H1 (cell line): ENCODE measurements at regions not wholly inside any gene's neighbourhood (a gene's known extent, or its start where the extent isn't known, plus 50 kb on each side); places are given as distances from the start of the nearest gene placed in this dataset.

Experiments
- CTCF ChIA-PET: fragments of 300-600 bp; sonication (Branson Sonifier 250); formaldehyde crosslinking; loops from one replicate; lab custom pipeline; 2021; ENCODE audit not compliant: partially characterized antibody; lab: Charles Lee
- POLR2A ChIA-PET: fragments of 300-600 bp; sonication (Branson Sonifier 250); formaldehyde crosslinking; loops from one replicate; lab custom pipeline; 2021; ENCODE audit warnings: inconsistent platforms; ENCODE audit not compliant: partially characterized antibody; lab: Charles Lee
- DNase-seq, 2 experiments: peaks; one replicate each; pipeline versions ENCODE4 v3.0.0 to v3.0.0-alpha.2; 2010 to 2022; ENCODE audit warnings: low spot score in 2 of 2, low read depth in 1 of 2, mixed read lengths in 1 of 2
- FAIRE-seq: peaks from 2 replicates; lab custom pipeline; 2011; peaks lifted over from hg19 to GRCh38; lab: Jason Lieb, UNC
- H2AFZ ChIP-seq: 2 replicates; pipeline ENCODE4 v1.8.1; 2012; ENCODE audit warnings: low read length, inconsistent platforms
- H2AK5ac ChIP-seq: 2 replicates; pipeline ENCODE4 v1.6.1; 2013; ENCODE audit warnings: low read depth, low read length
- H2BK120ac ChIP-seq: replicated peaks from 2 replicates; pipeline ENCODE3; 2013; ENCODE audit warnings: low read depth, low read length, inconsistent platforms
- H2BK12ac ChIP-seq: 2 replicates; pipeline ENCODE4 v1.6.1; 2013; ENCODE audit warnings: low read depth, low read length
- H2BK15ac ChIP-seq: 2 replicates; pipeline ENCODE4 v1.6.1; 2013; ENCODE audit warnings: low read length
- H2BK20ac ChIP-seq: 2 replicates; pipeline ENCODE4 v1.6.1; 2013; ENCODE audit warnings: low read length
- H2BK5ac ChIP-seq: 2 replicates; pipeline ENCODE4 v1.6.1; 2013; ENCODE audit warnings: low read depth, low read length
- H3K14ac ChIP-seq: 2 replicates; pipeline ENCODE4 v1.6.1; 2013; ENCODE audit warnings: inconsistent platforms; ENCODE audit not compliant: insufficient read length
- H3K18ac ChIP-seq: 2 replicates; pipeline ENCODE4 v1.6.1; 2013; ENCODE audit warnings: low read length; ENCODE audit errors: extremely low read depth
- H3K23ac ChIP-seq: 2 replicates; pipeline ENCODE4 v1.6.1; 2013; ENCODE audit warnings: inconsistent platforms; ENCODE audit not compliant: insufficient read length
- H3K23me2 ChIP-seq: 2 replicates; pipeline ENCODE4 v1.6.1; 2013; ENCODE audit warnings: low read depth, low read length
- H3K27ac ChIP-seq: 2 replicates; pipeline ENCODE4 v1.6.1; 2011; ENCODE audit warnings: low read depth, low read length, inconsistent platforms
- H3K27me3 ChIP-seq, 4 experiments: replicated peaks in 1 of 4; 1 replicate in 1 of 4; 2 replicates in 3 of 4; pipeline versions ENCODE4 v1.6.1 to v1.8.1; 2011 to 2013; ENCODE audit warnings: low read length in 3 of 4, mild to moderate bottlenecking in 3 of 4, inconsistent platforms in 2 of 4, mixed read lengths in 2 of 4, moderate library complexity in 1 of 4; ENCODE audit not compliant: control insufficient read depth in 3 of 4, insufficient read depth in 3 of 4; ENCODE audit errors: extremely low read depth in 1 of 4
- H3K36me3 ChIP-seq, 4 experiments: 2 replicates each; pipeline versions ENCODE4 v1.6.1 to v1.8.1; 2011 to 2013; ENCODE audit warnings: mild to moderate bottlenecking in 4 of 4, low read length in 3 of 4, moderate library complexity in 2 of 4, control low read depth in 1 of 4, inconsistent platforms in 1 of 4; ENCODE audit not compliant: insufficient read depth in 4 of 4, control insufficient read depth in 2 of 4
- H3K4ac ChIP-seq: replicated peaks from 2 replicates; pipeline ENCODE3; 2013; ENCODE audit warnings: low read length, low read depth, mixed read lengths, inconsistent platforms; ENCODE audit not compliant: insufficient read length
- H3K4me1 ChIP-seq, 4 experiments: replicated peaks in 1 of 4; 1 replicate in 1 of 4; 2 replicates in 3 of 4; pipeline versions ENCODE4 v1.6.1 to v1.8.1; 2011 to 2013; ENCODE audit warnings: low read length in 3 of 4, inconsistent platforms in 2 of 4, mixed read lengths in 1 of 4; ENCODE audit not compliant: insufficient read depth in 4 of 4, control insufficient read depth in 3 of 4
- H3K4me2 ChIP-seq, 2 experiments: 2 replicates each; pipeline versions ENCODE4 v1.6.1 to v1.8.1; 2011 to 2013; ENCODE audit warnings: low read depth in 2 of 2, low read length in 2 of 2, control low read depth in 1 of 2, inconsistent platforms in 1 of 2, mild to moderate bottlenecking in 1 of 2; ENCODE audit not compliant: insufficient read depth in 1 of 2
- H3K4me3 ChIP-seq, 4 experiments: fragments of 200-600, 300-600 bp in 1 of 4; sonication (generic), shearing (Covaris generic), sonication (Bioruptor Twin) in 1 of 4; 2 replicates each; pipeline versions ENCODE4 v1.5.1 to v1.8.1; 2011 to 2016; ENCODE audit warnings: low read length in 4 of 4, low read depth in 3 of 4, control low read depth in 2 of 4, inconsistent platforms in 2 of 4, mild to moderate bottlenecking in 2 of 4, mixed read lengths in 1 of 4, moderate library complexity in 1 of 4; ENCODE audit not compliant: insufficient read depth in 2 of 4; ENCODE audit errors: extremely low read depth in 1 of 4
- H3K56ac ChIP-seq: replicated peaks from 2 replicates; pipeline ENCODE3; 2013; ENCODE audit warnings: low read depth, mild to moderate bottlenecking, mixed read lengths, low read length, inconsistent platforms; ENCODE audit not compliant: insufficient read length
- H3K79me1 ChIP-seq: 2 replicates; pipeline ENCODE4 v1.6.1; 2013; ENCODE audit warnings: low read depth, low read length, control low read depth
- H3K79me2 ChIP-seq, 2 experiments: 2 replicates each; pipeline versions ENCODE4 v1.6.1 to v1.8.1; 2012 to 2013; ENCODE audit warnings: low read length in 2 of 2, mild to moderate bottlenecking in 2 of 2, inconsistent platforms in 1 of 2; ENCODE audit not compliant: insufficient read depth in 2 of 2, control insufficient read depth in 1 of 2
- H3K9ac ChIP-seq, 4 experiments: replicated peaks in 1 of 4; 1 replicate in 1 of 4; 2 replicates in 3 of 4; pipeline versions ENCODE4 v1.6.1 to v1.8.1; 2011 to 2013; ENCODE audit warnings: low read depth in 3 of 4, low read length in 3 of 4, control low read depth in 2 of 4, mild to moderate bottlenecking in 2 of 4, moderate library complexity in 2 of 4, inconsistent platforms in 1 of 4; ENCODE audit errors: extremely low read depth in 1 of 4
- H3K9me3 ChIP-seq, 2 experiments: 2 replicates each; pipeline versions ENCODE4 v1.6.1 to v1.8.1; 2012 to 2013; ENCODE audit warnings: mild to moderate bottlenecking in 2 of 2, moderate library complexity in 2 of 2, control low read depth in 1 of 2, inconsistent platforms in 1 of 2, low read depth in 1 of 2, low read length in 1 of 2, mixed read lengths in 1 of 2; ENCODE audit not compliant: insufficient read depth in 2 of 2
- H4K20me1 ChIP-seq, 2 experiments: replicated peaks in 1 of 2; 2 replicates each; pipeline versions ENCODE3 to v1.8.1; 2011 to 2013; ENCODE audit warnings: inconsistent platforms in 2 of 2, low read length in 2 of 2, mild to moderate bottlenecking in 1 of 2; ENCODE audit not compliant: insufficient read depth in 2 of 2, control insufficient read depth in 1 of 2
- H4K5ac ChIP-seq: 2 replicates; pipeline ENCODE4 v1.6.1; 2013; ENCODE audit warnings: low read length, low read depth, mixed read lengths, inconsistent platforms; ENCODE audit not compliant: insufficient read length
- H4K8ac ChIP-seq: 2 replicates; pipeline ENCODE4 v1.8.0; 2013; ENCODE audit warnings: mild to moderate bottlenecking, moderate library complexity, low read length, inconsistent platforms; ENCODE audit not compliant: insufficient read depth; ENCODE audit errors: extremely low read depth
- H4K91ac ChIP-seq: replicated peaks from 2 replicates; pipeline ENCODE3; 2013; ENCODE audit warnings: low read length, mixed read lengths, inconsistent platforms; ENCODE audit not compliant: insufficient read length
- HDAC6 ChIP-seq: IDR thresholded peaks from one replicate; pipeline ENCODE4 v1.7.1; 2012; ENCODE audit warnings: low read depth, mild to moderate bottlenecking, inconsistent platforms, low read length, moderate library complexity
- KDM1A ChIP-seq: fragments of 200-600, 300-600 bp; sonication (generic); IDR thresholded peaks from 2 replicates; pipeline ENCODE4 v1.7.1; 2016; ENCODE audit warnings: mild to moderate bottlenecking, low read length, borderline replicate concordance
- MAFK ChIP-seq: IDR thresholded peaks from 2 replicates; pipeline ENCODE4 v1.6.1; 2012; ENCODE audit warnings: low read depth, mild to moderate bottlenecking, improper control_type of control experiment, low read length
- POLR2AphosphoS5 ChIP-seq: IDR thresholded peaks from 2 replicates; pipeline ENCODE4 v1.6.1; 2011; ENCODE audit warnings: low read depth, low read length
- POU5F1 ChIP-seq: IDR thresholded peaks from 2 replicates; pipeline ENCODE4 v1.6.1; 2011; ENCODE audit warnings: low read depth, mild to moderate bottlenecking, low read length, moderate library complexity
- SIX5 ChIP-seq: IDR thresholded peaks from 2 replicates; pipeline ENCODE4 v1.6.1; 2011; ENCODE audit warnings: mild to moderate bottlenecking, low read depth, low read length
- SP1 ChIP-seq: IDR thresholded peaks from 2 replicates; pipeline ENCODE4 v1.6.1; 2011; ENCODE audit warnings: low read depth, low read length
- SP4 ChIP-seq: IDR thresholded peaks from 2 replicates; pipeline ENCODE4 v1.6.1; 2012; ENCODE audit warnings: low read length, inconsistent platforms
- WGBS, 2 experiments: shearing (Covaris generic) in 1 of 2; methylation state at CpG; one replicate each; pipeline versions ENCODE4 v1.1.6 to v1.1.7; 2013 to 2015; ENCODE audit warnings: low lambda C conversion rate in 2 of 2, mixed read lengths in 2 of 2, inconsistent platforms in 1 of 2, low coverage in 1 of 2, missing lambda C conversion rate in 1 of 2; ENCODE audit not compliant: insufficient replicate concordance in 2 of 2, insufficient coverage in 1 of 2, insufficient read length in 1 of 2; ENCODE audit errors: extremely low coverage in 1 of 2, missing lambda C conversion rate in 1 of 2; 5-methylcytosine and 5-hydroxymethylcytosine counted together
- TF ChIP-seq, protein P1 (sequence below): IDR thresholded peaks from 2 replicates; pipeline ENCODE4 v1.6.1; 2012; ENCODE audit warnings: low read length, inconsistent platforms
- TF ChIP-seq, protein P2 (sequence below): IDR thresholded peaks from 2 replicates; pipeline ENCODE4 v1.6.1; 2012; ENCODE audit warnings: inconsistent platforms
- TF ChIP-seq, protein P3 (sequence below): IDR thresholded peaks from 2 replicates; pipeline ENCODE4 v1.6.1; 2012; ENCODE audit warnings: inconsistent platforms
- TF ChIP-seq, protein P4 (sequence below): IDR thresholded peaks from 2 replicates; pipeline ENCODE4 v1.6.1; 2011; ENCODE audit warnings: low read length, improper control_type of control experiment

GRCh38 chr5:153895266-153895665 is 143.4 kb downstream of the FAM114A2 start:
- CTCF ChIA-PET = interaction anchor here (0.8 to 1.7 kb wide), 4 partner anchors 10 to 418 kb away, joined by 3 to 8 read pairs (median 4); no protein-coding TSS in a partner anchor
- TF ChIP-seq SIX5 = no peak
- TF ChIP-seq HDAC6 = no peak
- no peak for TF ChIP-seq KDM1A
- TF ChIP-seq, protein P1, sequence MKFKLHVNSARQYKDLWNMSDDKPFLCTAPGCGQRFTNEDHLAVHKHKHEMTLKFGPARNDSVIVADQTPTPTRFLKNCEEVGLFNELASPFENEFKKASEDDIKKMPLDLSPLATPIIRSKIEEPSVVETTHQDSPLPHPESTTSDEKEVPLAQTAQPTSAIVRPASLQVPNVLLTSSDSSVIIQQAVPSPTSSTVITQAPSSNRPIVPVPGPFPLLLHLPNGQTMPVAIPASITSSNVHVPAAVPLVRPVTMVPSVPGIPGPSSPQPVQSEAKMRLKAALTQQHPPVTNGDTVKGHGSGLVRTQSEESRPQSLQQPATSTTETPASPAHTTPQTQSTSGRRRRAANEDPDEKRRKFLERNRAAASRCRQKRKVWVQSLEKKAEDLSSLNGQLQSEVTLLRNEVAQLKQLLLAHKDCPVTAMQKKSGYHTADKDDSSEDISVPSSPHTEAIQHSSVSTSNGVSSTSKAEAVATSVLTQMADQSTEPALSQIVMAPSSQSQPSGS = no peak
- TF ChIP-seq MAFK = no peak
- TF ChIP-seq, protein P2, sequence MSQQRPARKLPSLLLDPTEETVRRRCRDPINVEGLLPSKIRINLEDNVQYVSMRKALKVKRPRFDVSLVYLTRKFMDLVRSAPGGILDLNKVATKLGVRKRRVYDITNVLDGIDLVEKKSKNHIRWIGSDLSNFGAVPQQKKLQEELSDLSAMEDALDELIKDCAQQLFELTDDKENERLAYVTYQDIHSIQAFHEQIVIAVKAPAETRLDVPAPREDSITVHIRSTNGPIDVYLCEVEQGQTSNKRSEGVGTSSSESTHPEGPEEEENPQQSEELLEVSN = no peak
- no peak for TF ChIP-seq SP4
- TF ChIP-seq, protein P3, sequence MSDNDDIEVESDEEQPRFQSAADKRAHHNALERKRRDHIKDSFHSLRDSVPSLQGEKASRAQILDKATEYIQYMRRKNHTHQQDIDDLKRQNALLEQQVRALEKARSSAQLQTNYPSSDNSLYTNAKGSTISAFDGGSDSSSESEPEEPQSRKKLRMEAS = no peak
- TF ChIP-seq, protein P4, sequence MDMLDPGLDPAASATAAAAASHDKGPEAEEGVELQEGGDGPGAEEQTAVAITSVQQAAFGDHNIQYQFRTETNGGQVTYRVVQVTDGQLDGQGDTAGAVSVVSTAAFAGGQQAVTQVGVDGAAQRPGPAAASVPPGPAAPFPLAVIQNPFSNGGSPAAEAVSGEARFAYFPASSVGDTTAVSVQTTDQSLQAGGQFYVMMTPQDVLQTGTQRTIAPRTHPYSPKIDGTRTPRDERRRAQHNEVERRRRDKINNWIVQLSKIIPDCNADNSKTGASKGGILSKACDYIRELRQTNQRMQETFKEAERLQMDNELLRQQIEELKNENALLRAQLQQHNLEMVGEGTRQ = no peak
- no peak for TF ChIP-seq SP1
- TF ChIP-seq POLR2AphosphoS5 = no peak
- no peak for TF ChIP-seq POU5F1

More at GRCh38 chr5:153895266-153895665, 143.4 kb downstream of the FAM114A2 start:
- POLR2A ChIA-PET = no interaction called here
- H3K9ac ChIP-seq = no peak overlapping the region
- H3K23ac ChIP-seq = no peak overlapping the region
- no peak overlapping the region for H3K4me2 ChIP-seq
- H3K27ac ChIP-seq = no peak overlapping the region
- H3K79me2 ChIP-seq = no peaks in the 10 kb centered on the region
- H4K20me1 ChIP-seq = no peaks in the 10 kb centered on the region
- H2AFZ ChIP-seq = no peak overlapping the region
- peaks cover 0 to 3% (median 0%) of the 10 kb centered on the region in 4 experiments; a peak in 1 of 7 replicates for H3K4me1 ChIP-seq
- H4K8ac ChIP-seq = no peak overlapping the region
- no peak overlapping the region for H2BK20ac ChIP-seq
- H2BK12ac ChIP-seq = no peak overlapping the region
- H3K79me1 ChIP-seq = no peaks in the 10 kb centered on the region
- 83% methylated on average over 3 of the region's 3 CpGs; no CpG with 5 or more reads in 1 of the 2 experiments for WGBS, 2 experiments
- no peak overlapping the region for H2BK15ac ChIP-seq
- no peak overlapping the region for H2BK5ac ChIP-seq
- no peak overlapping the region for H4K5ac ChIP-seq
- H3K4ac ChIP-seq = no peak overlapping the region
- no peak overlapping the region for H3K14ac ChIP-seq
- no peaks in the 10 kb centered on the region for H3K23me2 ChIP-seq
- no peak for FAIRE-seq
- H2BK120ac ChIP-seq = no peak overlapping the region
- H3K27me3 ChIP-seq = no peaks in the 10 kb centered on the region
- no peaks in the 10 kb centered on the region for H3K9me3 ChIP-seq
- no peak for DNase-seq
- H3K36me3 ChIP-seq = no peaks in the 10 kb centered on the region
- H3K56ac ChIP-seq = no peak overlapping the region
- H3K18ac ChIP-seq = no peak overlapping the region
- H3K4me3 ChIP-seq = no peak overlapping the region
- no peak overlapping the region for H4K91ac ChIP-seq
- H2AK5ac ChIP-seq = no peak overlapping the region
